ENCODE measurements at regions not wholly inside any gene's neighbourhood (a gene's known extent, or its start where the extent isn't known, plus 50 kb on each side); places are given as distances from the start of the nearest gene placed in this dataset.

- in situ Hi-C loops (cut with HindIII; ENCODE audit: low sequenced_read_pairs), result loop anchor here (10.0 kb wide), 1 partner anchor 232 kb away; no protein-coding TSS in a partner anchor
Measured at GRCh38 chr12:130016986-130017385, 113.2 kb upstream of the TMEM132D start.

DNA sequence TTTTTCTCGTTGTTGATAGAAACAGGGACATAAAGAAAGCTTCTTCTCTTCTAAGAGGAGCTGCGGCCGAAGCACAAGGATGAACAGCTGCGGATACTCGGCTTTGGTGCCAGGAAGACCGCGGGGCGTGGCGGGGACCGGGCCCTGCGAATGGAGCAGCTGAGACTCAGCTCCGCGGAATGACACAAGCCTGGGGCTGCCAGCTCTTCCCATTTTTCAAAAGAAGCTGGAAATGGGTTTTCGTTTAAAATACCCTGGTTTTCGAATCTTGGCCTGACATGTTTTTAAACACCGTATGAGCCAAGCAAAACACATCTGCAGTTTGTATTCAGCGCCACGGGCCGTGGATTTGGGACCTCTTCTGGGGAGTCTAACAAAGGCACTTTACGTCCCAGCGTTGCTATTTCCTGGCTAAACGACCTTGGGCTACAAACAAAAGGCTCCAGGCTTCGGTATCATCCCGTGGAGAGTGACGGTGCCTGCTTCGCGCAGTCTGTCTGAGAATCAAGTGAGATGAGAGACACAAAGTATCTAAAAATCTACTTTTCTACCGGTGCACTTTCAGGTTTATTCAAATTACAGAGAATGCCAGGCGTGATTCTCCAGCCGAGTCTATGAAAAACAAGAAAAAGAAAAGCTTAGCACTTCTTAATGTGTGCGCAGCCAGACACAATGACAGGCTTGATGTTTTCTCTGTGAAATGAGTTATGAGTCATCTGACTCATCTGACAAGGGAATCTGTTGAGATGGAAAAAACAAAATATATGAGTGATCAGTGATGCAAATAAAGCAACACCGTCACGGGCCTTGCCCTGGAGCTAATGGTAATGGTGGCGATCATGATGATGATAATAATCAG lies 114.0 kb upstream of the TMEM132D start:
- in situ Hi-C loops (cut with HindIII; ENCODE audit: low sequenced_read_pairs), result loop anchor here (10.0 kb wide), 1 partner anchor 233 kb away; no protein-coding TSS in a partner anchor

- in situ Hi-C loops (cut with HindIII; ENCODE audit: low sequenced_read_pairs), result loop anchor here (10.0 kb wide), 1 partner anchor 234 kb away; no protein-coding TSS in a partner anchor
Measured at GRCh38 chr12:130018614-130019013, 114.8 kb upstream of the TMEM132D start.

DNA sequence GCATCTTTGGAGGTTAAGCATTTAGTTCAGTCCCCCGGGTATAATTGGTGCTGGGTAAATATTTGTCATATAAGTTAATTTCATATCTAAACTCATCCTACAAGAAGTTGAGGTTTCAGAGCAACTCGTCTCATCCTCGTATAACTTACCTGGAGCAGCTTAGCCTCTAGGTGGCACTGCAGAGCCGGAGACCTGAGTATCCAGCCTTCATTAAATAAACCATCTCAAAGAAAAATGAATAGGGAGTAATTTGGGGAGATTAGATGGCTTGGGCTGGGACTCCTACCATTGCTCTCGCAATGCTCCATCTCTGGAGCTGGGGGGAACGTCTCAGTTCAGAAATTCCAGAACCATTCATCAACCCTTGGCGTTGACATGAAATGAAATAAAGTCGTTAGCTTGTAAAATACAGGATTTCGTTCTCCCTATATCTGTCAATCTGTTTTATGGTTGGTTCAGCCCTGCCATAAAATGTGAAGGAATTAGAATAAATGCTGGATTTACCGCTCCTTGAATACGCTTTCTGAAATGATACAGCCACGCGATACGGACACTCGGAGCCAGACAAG lies 122.9 kb upstream of the TMEM132D start:
- in situ Hi-C loops (cut with HindIII; ENCODE audit: low sequenced_read_pairs), result no loop called here

DNA sequence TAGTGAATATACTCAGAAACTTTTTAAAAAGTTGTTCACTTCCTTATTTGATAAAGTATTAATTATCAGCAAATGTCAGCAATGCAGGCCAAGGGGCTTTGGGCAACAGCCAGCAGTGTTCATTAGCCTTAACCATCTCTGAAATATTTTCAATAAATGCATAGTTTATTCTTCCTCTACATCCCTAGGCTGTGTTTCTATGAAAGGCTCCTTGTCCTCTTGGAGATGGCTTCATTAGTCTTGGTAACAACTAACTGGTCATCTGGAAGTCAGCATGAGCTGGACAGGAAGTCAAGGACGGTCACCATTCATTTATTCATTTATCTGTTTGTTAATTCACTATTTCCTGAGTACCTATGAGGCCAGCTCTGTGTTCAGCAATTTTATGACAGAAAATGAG lies 124.0 kb upstream of the TMEM132D start:
- in situ Hi-C loops (cut with HindIII; ENCODE audit: low sequenced_read_pairs), result no loop called here

DNA sequence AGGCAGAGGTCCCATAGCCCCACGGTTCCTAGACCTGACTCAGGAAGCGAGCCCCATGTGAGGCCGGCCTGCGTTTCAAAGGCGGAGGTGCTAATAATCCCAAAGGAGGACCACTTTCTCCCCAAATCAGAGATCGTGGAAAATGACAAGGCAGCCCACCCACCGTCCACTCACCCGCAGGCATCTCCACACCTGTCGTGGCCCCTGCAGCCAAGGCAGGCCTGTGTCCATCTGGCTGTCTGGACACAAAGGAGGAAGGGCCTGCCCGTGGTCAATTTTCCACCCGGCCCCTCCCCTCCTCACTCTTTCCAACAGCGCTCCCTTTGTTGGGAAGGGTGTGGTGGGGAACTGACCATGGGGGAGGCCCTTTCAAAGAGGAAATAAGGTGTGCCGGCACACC lies 125.3 kb upstream of the TMEM132D start:
- in situ Hi-C loops (cut with HindIII; ENCODE audit: low sequenced_read_pairs), result no loop called here

- in situ Hi-C loops (cut with HindIII; ENCODE audit: low sequenced_read_pairs), result no loop called here
Measured at GRCh38 chr12:130031041-130031440, 127.2 kb upstream of the TMEM132D start.

DNA sequence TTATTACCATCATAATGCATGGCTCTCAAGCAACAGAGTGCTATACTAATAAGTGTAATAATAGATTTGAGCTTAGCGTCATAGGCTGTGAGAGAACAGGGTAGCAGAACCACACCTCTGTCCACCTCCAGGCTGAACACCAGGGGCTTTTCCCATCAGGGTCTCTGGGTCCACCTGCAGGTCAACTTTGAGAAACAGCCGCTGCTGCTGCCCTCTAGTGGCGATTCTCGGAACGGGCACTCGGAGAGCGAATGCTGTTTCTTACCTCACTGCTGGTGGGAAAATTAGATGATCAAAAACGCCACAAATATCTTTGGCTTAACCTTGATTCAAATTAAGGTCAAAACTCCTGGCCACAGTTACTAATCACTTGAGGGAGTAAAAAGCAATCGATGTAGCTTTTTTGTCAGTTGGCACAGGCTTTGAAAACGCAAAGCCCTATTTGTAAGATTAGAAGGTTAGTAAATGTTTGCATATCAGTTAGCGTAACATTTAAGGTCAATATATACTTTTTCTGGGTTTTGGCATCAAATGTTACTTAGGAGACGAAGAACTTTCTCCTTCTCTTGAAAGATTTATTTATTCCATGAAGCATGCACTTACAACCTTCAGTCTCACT lies 127.9 kb upstream of the TMEM132D start:
- in situ Hi-C loops (cut with HindIII; ENCODE audit: low sequenced_read_pairs), result no loop called here

DNA sequence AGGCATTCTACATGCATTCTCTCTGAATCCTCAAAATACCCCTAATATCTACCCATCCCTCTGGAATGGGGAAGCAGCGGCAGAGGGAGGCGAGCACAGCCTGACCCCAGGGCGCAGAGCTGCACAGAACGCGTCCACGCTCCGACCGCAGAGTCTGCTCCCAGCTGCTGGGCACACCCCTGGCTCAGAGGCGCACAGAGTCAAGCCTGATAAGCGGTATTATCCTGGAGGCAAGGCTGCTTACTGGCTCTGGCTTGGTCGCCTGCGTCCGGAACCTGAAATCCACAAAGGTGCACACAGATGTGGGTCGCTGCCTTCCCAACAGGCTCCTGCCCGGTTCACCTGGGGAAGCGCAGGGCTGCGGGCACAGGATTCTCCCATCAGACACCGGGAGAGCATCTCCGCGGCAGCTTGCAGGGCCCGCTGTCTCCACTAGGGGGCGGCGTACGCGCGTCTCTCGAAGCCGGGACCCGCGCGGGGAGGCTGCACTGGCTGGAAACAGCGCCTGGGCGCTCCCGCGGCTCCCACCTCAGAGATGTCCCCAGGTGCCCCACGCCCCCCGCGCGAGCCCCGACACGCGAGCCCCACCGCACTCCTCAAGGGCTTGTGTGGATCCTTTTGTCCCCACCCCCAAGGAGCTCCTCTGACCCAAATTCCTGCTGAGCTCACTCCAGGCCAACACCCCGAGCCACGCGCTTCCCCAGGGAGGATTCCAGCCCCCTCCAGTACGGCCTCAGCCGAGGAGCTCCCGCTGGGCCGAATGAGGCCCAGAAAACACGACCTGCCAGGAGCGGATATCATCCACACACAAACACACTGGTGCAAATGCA lies 120.1 kb upstream of the FZD10 start:
- in situ Hi-C loops (cut with HindIII; ENCODE audit: low sequenced_read_pairs), result no loop called here

DNA sequence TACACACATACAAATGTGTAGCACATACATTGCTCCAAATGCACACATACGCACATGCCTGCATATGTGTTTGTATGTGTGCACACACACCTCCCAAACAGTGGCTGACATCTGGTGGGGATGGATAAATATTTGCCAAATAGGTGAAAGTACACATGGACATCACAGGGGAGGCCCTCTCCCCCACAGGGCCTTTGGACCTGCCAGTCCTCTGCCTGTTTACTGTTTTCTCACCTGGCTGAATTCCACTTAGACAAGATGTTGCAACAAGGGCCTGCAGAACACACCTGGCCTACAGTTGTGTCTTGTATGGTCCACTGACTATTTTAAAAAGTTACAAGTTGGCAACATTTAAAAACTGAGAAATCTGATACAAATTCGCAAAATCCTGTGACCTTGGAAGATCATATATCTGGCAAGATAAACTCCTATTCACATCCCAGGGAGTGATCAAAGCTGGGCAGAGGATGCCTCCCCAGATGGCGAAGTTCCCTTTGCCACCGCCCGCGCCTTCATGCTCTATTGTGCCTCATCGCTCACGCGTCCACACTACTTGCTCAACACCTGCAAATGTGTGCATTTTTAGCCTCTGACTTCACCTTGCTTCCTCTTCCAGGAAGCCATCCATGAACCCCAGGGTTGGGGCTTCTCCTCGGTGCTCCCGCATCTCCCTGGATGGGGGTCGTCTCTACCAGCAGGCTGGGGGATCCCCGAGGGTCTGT lies 118.4 kb upstream of the FZD10 start:
- in situ Hi-C loops (cut with HindIII; ENCODE audit: low sequenced_read_pairs), result no loop called here

DNA sequence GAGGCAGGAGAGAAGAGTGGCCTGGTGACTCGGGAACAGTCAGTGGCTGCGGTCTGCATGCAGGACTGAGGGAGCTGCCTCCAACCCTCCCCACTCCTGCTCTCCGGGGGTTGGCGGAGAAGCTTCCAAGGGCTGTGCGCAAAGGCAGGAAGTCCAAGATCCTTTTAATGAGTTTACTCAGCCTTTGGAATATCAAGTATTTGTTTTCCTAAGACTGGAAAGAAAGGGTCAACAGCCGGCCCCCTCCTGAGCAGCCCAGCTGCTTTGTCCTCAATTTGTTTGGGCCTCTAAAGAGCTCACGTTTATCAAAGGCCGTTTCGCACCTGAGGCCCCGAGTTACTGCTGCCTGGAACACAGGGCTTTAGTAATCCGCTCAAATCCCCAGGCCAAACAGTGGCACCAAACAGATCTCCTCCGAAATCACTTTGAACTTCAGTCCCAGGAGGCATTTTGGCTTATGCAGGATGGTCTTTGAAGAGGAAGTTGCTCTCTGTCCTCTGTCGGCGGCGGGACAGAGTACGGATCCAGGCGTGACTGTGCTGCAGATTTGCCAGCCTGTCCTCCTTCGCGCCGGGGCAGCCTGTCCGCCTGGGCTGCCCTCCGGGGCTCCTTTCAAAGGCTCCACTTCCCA lies 117.2 kb upstream of the FZD10 start:
- in situ Hi-C loops (cut with HindIII; ENCODE audit: low sequenced_read_pairs), result no loop called here

DNA sequence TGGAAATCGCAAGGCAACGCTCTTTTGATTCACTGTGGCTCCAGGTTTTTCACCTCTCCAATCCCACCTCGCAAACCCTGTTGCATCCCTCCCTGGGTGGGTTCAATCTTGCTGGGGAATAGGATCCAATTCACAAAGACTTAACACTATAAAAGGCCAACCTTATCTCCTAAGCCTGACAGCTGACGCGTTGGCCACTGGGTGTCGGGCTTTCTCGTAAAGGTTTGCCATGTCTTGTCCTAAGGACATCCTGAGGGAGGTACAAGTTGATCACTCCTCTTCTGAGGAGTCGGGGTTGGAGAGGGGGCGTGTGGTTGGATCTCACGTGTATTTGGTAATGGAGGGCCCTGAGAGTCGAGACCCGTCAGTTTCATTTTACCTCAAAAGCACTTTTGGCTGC lies 112.6 kb upstream of the FZD10 start:
- in situ Hi-C loops (cut with HindIII; ENCODE audit: low sequenced_read_pairs), result no loop called here

DNA sequence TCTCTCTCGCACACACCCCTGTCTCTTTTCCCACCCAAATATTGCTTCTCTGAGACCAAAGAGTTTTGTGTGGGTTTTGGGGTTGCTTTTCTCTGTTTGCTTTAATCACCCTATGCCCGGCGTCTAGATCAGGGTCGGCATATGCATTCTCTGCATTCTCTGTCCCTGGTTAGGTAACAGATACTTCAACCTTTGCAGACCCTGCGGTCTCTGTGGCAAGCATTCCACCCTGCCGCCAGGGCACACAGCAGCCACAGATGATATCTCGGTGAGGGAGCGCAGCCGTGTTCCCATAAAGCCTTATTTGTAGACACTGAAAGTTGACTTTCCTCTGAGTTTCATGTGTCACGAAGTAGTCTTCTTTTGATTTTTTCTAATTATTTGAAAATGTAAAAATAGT lies 110.4 kb upstream of the FZD10 start:
- in situ Hi-C loops (cut with HindIII; ENCODE audit: low sequenced_read_pairs), result no loop called here

DNA sequence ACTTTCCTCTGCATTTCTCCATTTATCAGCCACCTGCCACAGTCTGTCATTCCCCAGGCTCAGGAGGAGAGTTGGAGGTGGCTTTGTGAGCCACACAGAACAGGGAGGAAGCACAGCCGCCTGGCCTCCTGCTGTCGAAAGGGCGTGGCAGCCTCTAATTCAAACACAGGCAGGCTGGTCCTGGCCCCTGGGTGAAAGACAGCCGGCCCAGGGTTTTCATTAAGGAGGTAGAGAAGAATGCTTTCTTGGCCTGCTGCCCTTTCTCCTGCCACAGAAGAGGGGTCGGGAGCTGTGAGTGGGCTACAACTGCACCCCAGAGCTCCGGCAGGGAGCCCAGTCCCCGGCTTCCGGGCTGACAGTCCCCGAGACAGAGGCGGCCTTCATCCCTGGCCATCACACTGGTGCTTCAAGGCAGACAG lies 108.6 kb upstream of the FZD10 start:
- in situ Hi-C loops (cut with HindIII; ENCODE audit: low sequenced_read_pairs), result no loop called here

- in situ Hi-C loops (cut with HindIII; ENCODE audit: low sequenced_read_pairs), result no loop called here
Measured at GRCh38 chr12:130054803-130055202, 107.5 kb upstream of the FZD10 start.

DNA sequence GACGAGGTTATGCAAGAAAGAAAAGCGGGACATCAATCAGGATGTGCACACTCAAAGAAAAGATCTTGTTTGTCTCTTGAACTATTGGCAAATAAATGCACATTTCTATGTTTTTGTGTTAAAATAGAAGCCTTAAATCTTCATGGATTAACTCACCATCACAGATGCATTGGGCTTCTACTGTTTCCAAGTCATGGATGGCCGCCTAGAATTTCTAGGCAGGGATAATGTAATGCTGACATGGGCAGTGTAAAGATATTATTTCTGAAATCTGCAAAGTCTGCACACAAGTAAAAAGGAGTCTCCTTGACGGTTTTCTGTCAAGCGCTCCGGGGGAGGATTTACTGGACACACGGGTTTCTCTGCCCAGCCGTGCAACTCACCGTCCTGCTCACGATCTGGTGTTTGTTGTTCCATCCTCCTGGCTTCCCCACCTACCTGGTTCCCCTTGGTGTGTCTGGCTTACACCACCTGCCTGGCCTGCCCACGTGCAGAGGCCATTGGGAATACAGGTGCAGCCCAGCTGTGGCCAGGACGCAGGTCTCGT lies 103.3 kb upstream of the FZD10 start:
- in situ Hi-C loops (cut with HindIII; ENCODE audit: low sequenced_read_pairs), result no loop called here

GRCh38 chr12:130063866-130064265 lies 98.4 kb upstream of the FZD10 start:
- in situ Hi-C loops (cut with HindIII; ENCODE audit: low sequenced_read_pairs), result no loop called here

DNA sequence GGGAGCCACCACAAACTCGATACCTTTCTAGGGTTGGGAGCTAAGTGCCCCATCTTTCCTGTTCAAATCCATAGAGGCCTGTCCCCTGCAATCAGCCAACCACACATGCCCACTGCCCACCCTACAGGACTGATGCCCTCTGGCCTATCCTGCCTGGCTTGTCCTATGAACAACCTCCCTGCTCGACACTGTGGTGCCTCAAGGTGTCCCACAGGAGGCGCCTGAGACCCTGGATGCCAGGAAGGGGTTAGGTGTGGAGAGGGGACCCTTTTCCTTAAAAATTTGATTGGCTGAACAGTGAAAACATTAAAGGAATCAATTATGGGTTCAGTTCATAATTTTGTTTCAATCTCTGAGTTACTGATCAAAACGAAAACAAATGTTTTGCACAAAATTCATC lies 97.3 kb upstream of the FZD10 start:
- in situ Hi-C loops (cut with HindIII; ENCODE audit: low sequenced_read_pairs), result no loop called here

GRCh38 chr12:130066742-130067141 lies 95.5 kb upstream of the FZD10 start:
- in situ Hi-C loops (cut with HindIII; ENCODE audit: low sequenced_read_pairs), result no loop called here

DNA sequence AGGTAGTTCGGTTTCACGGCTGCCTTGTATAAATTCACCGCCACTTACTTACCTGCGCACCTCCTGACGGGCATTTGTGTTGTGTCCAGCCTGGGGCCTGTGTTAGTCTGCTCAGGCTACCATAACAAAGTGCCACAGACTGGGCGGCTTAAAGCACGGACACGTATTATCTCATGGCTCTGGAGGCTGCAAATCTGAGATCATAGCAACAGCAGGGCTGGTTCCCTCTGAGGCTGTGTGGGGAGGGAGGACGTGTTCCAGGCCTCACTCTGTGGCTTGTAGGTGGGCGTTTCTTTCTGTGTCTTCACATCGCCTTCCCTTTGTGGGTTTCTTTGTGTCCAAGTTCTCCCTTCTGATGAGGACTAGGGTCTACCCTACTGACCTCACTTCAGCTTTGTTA lies 93.5 kb upstream of the FZD10 start:
- in situ Hi-C loops (cut with HindIII; ENCODE audit: low sequenced_read_pairs), result no loop called here

Data from endothelial cell of hepatic sinusoid (primary cell).